Neuron (in vitro differentiated cells): ENCODE measurements at regions not wholly inside any gene's neighbourhood (a gene's known extent, or its start where the extent isn't known, plus 50 kb on each side); places are given as distances from the start of the nearest gene placed in this dataset.

Experiments
- H2AFZ ChIP-seq: one replicate; pipeline ENCODE4 v1.6.1; 2013; ENCODE audit warnings: low read depth, mild to moderate bottlenecking, inconsistent platforms, low read length, moderate library complexity
- H3K27me3 ChIP-seq: one replicate; pipeline ENCODE4 v1.6.1; 2013; ENCODE audit warnings: low read length; ENCODE audit not compliant: insufficient read depth
- H3K36me3 ChIP-seq: one replicate; pipeline ENCODE4 v1.6.1; 2013; ENCODE audit warnings: low read length; ENCODE audit not compliant: insufficient read depth
- H3K4me1 ChIP-seq: one replicate; pipeline ENCODE4 v1.6.1; 2013; ENCODE audit warnings: low read length; ENCODE audit not compliant: insufficient read depth
- H3K4me3 ChIP-seq: 2 replicates; pipeline ENCODE4 v1.5.1; 2013; ENCODE audit warnings: mild to moderate bottlenecking, low read length, moderate library complexity
- H3K9me3 ChIP-seq: one replicate; pipeline ENCODE4 v1.6.1; 2013; ENCODE audit warnings: low read length

DNA sequence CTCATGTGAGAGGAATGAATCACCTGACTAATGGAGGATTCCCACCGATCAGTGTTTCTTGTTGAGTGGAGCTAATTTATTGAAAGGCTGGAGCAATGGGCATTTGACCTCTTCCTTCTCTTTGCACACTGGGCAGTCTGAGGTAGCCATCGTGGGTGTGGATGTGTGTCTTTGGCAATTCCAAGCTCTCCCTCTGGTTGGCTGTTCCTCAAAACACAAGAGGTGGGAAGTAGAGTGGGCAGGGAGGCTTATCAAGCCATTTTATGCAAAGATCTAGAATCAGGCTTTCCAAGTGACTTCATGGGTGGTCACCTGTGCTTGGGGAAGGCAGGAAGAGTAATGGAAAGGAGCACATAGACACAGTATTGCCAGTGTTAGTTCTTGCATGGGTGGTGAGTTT is 154.8 kb downstream of the INSIG2 start:
- Histone ChIP-seq H3K27me3 (no peaks in the 10 kb centered on the region), H3K36me3 (no peaks in the 10 kb centered on the region), H3K4me3 (no peak overlapping the region), H2AFZ (no peak overlapping the region), H3K9me3 (no peaks in the 10 kb centered on the region), H3K4me1 (no peaks in the 10 kb centered on the region)

DNA sequence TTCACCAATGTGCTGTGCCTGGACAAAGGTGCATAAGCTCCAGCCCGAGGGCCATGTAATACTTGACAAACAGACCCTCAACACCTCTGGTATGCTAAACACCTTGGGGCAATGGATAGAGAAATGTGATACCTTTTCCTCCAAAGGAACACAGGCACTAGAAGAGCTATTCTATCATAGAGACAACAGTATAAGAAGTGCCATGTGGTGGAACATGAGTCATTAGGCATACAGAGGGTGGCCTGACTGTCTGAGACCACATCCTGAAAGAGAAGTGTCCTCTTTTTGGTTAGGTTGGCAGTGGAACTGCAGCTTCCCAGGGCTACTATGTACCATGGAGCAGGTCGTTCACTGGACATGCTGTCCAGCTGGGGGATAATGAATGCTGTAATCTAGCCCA is 153.9 kb downstream of the INSIG2 start:
- Histone ChIP-seq H3K27me3 (no peaks in the 10 kb centered on the region), H3K4me3 (no peak overlapping the region), H2AFZ (no peak overlapping the region), H3K9me3 (no peaks in the 10 kb centered on the region), H3K4me1 (no peaks in the 10 kb centered on the region), H3K36me3 (no peaks in the 10 kb centered on the region)

DNA sequence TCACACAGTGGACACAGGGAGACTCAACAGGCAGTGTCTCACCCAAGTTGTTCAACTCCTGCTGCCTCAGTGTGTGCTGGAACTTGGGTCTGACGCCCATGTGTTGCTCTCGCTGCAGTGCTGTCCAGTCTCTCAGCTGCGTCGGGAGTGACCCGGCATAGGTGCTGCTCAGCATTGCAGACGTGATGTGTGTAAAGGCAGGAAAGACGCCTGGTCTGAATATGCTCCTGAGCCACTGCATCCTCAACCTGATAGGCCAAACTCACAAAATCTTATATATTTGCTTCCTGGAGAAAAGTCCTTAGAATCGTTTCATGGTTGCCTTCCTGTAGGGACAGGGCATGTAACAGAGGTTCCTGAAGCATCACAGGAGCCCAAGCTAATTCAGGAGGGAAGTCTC is 152.9 kb downstream of the INSIG2 start:
- Histone ChIP-seq H3K4me3 (no peak overlapping the region), H3K36me3 (no peaks in the 10 kb centered on the region), H3K27me3 (no peaks in the 10 kb centered on the region), H3K9me3 (no peaks in the 10 kb centered on the region), H2AFZ (no peak overlapping the region), H3K4me1 (no peaks in the 10 kb centered on the region)

DNA sequence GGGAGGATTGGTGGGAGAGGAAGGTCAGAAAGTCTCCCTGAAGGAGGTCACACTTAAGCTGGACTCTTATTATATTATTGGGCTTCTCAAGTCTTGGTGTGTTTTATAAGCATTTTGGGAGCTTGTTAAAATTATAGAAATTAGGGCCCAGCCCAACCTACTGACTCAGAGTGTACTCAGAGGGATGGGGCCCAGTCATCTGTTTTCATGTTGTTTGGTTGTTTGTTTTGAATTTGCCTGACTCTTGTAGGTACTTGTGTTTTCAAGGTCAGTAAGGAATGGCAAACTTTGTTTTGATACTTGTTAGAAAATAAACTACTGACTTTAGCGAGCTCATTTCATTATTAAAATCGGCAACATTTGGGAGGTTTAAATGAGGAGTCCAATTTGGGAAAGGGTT is 152.0 kb downstream of the INSIG2 start:
- Histone ChIP-seq H3K36me3 (no peaks in the 10 kb centered on the region), H3K9me3 (no peaks in the 10 kb centered on the region), H3K4me3 (no peak overlapping the region), H3K4me1 (no peaks in the 10 kb centered on the region), H3K27me3 (no peaks in the 10 kb centered on the region), H2AFZ (no peak overlapping the region)

DNA sequence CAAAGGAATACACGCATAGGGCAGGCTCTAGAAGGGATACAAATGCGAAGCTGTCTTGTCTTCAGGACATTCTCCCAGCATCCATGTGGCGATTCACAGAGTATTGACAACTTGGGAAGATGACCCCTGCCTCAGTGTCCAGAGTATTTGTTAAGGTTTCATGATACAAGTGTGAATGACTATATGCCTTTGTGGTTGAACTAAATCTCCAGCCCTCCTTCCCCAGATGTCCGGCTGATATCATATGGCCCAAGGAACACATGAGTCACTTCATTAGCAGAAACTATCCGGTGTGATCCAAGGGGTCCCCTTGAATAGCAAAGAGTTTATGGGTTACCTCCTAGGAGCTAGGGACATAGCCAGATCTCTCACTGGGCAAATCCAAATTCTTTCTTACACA is 151.0 kb downstream of the INSIG2 start:
- no peaks in the 10 kb centered on the region for H3K9me3 ChIP-seq
- H3K4me3 ChIP-seq, result no peak overlapping the region
- H3K36me3 ChIP-seq, result no peaks in the 10 kb centered on the region
- no peak overlapping the region for H2AFZ ChIP-seq
- no peaks in the 10 kb centered on the region for H3K4me1 ChIP-seq
- no peaks in the 10 kb centered on the region for H3K27me3 ChIP-seq

DNA sequence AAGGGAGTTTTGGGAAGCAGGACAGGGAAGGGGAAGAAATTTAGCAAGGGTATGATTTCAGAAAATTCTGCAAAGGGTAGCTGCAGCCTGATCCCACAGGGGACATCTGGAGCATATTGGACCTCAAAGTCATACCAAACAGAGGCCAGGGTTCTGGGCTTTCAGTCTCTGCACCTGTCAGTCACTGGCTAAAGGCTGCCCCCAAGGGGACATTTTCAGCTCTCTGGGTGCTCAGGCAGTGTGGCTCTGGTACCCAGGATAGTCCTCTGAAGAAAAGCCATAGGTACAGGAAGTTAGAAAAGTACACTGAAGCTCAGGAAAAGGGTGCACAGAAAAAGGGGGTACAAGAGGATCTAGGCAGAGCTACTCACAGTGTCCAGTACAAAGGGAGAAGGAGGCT is 149.2 kb downstream of the INSIG2 start:
- Histone ChIP-seq H3K36me3 (no peaks in the 10 kb centered on the region), H2AFZ (no peak overlapping the region), H3K9me3 (no peaks in the 10 kb centered on the region), H3K4me1 (no peaks in the 10 kb centered on the region), H3K27me3 (no peaks in the 10 kb centered on the region), H3K4me3 (no peak overlapping the region)

DNA sequence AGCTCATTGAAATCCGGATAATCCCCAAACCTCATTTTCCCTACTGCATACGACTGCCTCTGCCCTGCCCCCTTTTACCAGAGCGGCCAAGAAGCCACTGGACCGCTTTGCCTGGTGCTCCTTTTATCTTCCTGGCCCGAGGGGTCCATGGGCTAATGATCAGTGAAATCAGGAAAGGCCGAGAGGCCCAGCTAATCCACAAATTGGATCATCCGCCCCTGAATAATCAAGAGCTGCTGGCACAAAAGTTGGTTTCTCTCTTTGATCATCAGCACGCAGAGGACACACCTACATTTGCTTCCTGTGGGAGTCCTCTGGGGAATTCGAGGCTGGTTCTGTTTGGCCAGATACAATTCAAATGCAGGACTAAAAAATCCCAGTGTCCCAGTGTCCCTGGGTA is 144.5 kb downstream of the INSIG2 start:
- H3K9me3 ChIP-seq, result no peaks in the 10 kb centered on the region
- H3K27me3 ChIP-seq, result peaks cover 21% of the 10 kb centered on the region
- no peaks in the 10 kb centered on the region for H3K36me3 ChIP-seq
- H3K4me3 ChIP-seq, result no peak overlapping the region
- H3K4me1 ChIP-seq, result no peaks in the 10 kb centered on the region
- H2AFZ ChIP-seq, result no peak overlapping the region

DNA sequence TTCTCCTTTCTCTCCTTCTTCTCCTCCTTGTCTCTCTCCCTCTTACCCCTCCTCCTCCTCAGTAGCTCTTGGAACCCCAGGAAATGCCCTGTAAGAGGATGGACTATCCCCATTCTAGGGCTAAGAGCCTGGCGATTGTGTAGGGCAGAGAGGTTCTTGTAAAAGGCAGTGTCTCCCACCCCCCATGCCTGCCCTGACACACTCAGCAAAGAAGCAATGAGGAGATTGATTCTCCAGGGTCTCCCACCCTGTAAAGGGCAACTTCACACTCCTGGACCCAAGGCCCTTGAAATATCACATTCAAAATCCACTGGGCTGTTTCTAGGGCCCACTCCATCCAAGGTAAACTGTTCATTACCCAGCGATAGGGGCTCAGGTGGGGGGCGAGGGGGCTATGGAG is 144.1 kb downstream of the INSIG2 start:
- Histone ChIP-seq H3K4me1 (no peaks in the 10 kb centered on the region), H3K27me3 (peaks cover 22% of the 10 kb centered on the region), H3K9me3 (no peaks in the 10 kb centered on the region), H3K36me3 (no peaks in the 10 kb centered on the region), H3K4me3 (no peak overlapping the region), H2AFZ (no peak overlapping the region)

DNA sequence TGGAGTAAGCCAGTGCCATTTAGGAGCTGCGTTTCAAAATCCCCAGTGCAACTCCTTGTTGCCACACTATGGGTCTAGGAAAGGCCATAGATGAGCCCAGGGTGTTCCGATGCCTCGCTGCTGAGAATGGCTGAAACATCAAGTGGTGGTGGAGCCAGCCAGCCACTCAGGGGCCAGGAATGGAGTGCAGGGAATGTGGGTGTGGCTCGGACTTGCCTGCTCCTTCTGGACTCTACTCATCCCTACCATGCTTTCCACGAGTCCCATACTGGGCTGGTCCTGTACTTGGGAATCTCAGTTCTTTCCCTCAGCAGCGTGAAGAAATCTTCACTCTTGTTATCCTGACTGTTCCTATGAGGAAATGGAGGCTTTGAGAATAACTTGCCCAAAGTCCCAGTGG is 143.5 kb downstream of the INSIG2 start:
- no peak overlapping the region for H3K4me3 ChIP-seq
- no peak overlapping the region for H2AFZ ChIP-seq
- no peaks in the 10 kb centered on the region for H3K4me1 ChIP-seq
- no peaks in the 10 kb centered on the region for H3K9me3 ChIP-seq
- H3K27me3 ChIP-seq, result peaks cover 25% of the 10 kb centered on the region
- H3K36me3 ChIP-seq, result no peaks in the 10 kb centered on the region

DNA sequence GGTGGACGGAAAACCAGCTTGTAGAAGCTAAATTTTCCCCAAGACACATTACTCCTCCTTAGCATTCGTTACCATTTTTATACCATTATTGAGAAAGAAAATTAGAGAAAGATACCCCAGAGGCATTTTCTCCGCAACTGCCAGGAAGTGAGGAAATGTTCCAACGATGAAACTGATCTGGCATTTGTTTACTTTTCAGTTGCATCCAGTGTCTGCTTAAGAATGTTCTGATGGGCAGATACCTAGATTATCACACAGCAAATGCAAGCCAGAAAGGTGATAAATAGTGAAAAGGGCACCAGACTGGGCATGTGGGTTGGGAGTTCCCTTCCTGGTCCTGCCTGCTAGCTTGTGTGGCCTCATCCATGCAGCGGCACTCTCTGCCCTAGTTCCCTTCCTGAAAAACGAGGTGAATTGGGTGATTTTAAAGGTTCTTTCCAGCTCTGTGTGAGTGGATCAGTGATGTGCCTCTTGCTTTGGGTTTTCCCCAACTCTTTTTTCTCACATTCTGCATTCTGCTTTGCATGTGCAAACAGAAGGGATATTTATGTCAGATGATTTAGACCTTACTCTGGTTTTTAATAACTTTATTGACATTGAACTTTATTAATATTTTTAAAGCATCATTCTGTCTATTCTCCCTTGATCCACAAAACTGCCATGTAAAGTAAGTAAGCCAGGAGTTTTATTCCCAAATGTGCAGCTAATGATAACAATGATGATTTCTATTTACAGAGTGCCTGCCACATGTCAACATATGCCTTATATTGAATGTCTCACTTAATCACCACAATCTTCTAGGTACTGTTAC is 139.6 kb downstream of the INSIG2 start:
- Histone ChIP-seq H3K27me3 (peaks cover 53% of the 10 kb centered on the region), H3K4me3 (no peak overlapping the region), H3K36me3 (no peaks in the 10 kb centered on the region)

DNA sequence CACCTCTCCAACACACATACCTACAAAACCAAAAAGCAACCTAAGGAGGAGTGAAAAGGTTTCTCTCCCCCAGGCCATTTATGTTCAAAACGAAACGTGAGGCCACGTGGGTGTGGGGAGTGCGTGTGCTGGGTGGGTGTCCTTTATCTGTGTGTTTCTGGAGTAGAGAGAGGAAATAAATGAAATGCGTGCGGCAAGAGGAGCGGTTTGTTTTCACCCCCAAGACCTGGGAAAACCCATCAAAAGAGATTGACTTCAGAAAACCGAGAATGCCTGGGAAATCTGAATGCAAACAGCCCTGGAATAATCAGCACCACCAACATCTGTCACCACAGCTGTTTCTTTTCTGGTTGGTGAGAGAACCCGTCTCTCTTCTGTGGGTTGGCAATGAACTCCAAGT is 137.4 kb downstream of the INSIG2 start:
- H3K4me1 ChIP-seq, result peaks cover 31% of the 10 kb centered on the region
- H3K36me3 ChIP-seq, result no peaks in the 10 kb centered on the region
- no peak overlapping the region for H3K4me3 ChIP-seq
- H2AFZ ChIP-seq, result no peak overlapping the region
- no peaks in the 10 kb centered on the region for H3K9me3 ChIP-seq
- H3K27me3 ChIP-seq, result peaks cover 69% of the 10 kb centered on the region

More for the DNA sequence above, 139.6 kb downstream of the INSIG2 start:
- no peaks in the 10 kb centered on the region for H3K9me3 ChIP-seq
- H2AFZ ChIP-seq, result no peak overlapping the region
- peaks cover 31% of the 10 kb centered on the region for H3K4me1 ChIP-seq

DNA sequence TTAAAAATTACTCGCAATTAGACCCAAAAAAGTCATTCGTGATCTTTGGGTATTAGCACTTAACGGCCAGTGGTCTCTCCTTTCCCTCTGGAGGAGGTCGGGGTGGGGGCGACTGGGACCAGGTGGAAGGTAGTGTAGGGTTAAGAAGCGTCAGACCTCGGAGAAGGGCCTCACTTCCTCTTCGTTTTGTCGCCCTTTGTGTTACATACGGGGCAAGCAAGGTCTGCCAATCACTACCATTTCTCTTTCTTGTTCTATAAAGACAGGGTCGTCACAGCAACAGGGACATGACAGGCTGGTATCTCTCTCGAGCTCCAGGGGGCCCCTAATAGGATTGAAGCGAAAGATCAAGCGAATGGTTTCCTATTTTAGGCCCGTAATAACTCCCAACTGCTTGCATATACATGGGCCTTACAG is 136.6 kb downstream of the INSIG2 start:
- Histone ChIP-seq H3K9me3 (no peaks in the 10 kb centered on the region), H3K36me3 (no peaks in the 10 kb centered on the region), H2AFZ (peak overlapping the region; percentile 79), H3K4me1 (peaks cover 31% of the 10 kb centered on the region), H3K4me3 (peak overlapping the region; percentile 37), H3K27me3 (peaks cover 71% of the 10 kb centered on the region)

DNA sequence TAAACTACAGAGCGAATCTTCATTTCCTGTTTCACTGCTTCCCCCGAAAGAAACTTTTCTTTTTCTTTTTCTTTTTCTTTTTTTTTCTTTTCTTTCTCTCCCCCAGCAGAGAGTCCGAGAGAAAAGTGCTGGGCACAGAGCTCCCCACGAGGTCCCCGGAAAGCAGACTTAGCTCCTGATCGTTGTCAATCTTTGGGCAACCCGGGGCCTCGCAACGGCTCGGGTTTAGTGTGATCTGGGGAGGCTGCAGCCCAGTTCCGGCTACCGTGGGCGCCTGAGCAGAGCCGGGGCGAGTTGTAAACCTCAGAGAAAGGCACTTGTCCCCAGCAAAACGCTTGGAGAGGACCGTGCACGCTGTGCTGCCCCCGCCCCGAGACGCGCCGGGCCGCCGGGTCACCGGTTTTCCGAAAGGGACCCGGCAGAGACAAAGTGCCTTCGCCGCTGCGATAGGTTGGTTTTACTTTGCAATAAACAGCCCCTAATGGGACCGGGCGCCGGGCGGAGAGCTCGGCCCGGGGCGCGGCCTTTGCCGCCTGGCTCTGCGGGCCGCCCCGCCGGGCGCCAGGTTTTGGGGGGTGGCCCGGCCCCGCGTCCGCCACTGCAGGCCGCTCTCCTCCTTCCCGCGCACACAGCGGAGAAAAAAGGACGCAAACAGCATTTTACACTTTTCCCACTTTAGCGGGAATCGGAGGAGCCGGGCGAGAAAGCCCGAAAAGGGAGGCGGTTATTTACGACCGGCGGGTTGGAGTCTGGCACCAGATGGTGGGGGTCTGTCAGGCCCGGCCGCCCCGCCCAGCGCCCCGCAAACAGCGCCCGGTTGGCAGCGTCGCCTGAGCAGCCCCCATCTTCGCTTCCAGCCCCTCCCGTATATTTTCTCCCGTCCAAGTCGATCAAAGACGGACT is 136.0 kb downstream of the INSIG2 start:
- Histone ChIP-seq H3K4me1 (peaks cover 31% of the 10 kb centered on the region), H3K27me3 (peaks cover 67% of the 10 kb centered on the region), H2AFZ (peak overlapping the region; percentile 79), H3K36me3 (no peaks in the 10 kb centered on the region), H3K9me3 (no peaks in the 10 kb centered on the region), H3K4me3 (peak overlapping the region; percentile 37)
